ENCODE measurements at regions not wholly inside any gene's neighbourhood (a gene's known extent, or its start where the extent isn't known, plus 50 kb on each side); places are given as distances from the start of the nearest gene placed in this dataset.

DNA sequence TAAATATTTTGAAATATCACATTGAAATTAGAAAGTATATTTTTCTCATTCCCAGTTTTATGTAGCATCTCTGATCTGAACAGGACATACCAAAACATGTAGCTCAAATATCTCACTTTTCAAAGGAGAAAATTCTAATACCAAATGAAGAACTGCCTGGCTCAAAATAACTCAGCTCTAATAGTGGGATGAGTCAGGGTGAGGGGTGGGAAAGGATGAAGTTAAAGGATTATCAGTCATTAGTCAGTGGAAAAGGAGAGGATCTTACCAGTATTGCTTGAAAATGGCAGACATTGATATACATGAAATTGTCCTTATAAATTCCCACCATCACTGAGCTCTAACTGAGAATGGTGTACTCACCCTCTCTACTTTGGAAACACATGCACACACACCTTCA, 803.2 kb downstream of the RAPGEF2 start:
- TF ChIP-seq, protein P1, sequence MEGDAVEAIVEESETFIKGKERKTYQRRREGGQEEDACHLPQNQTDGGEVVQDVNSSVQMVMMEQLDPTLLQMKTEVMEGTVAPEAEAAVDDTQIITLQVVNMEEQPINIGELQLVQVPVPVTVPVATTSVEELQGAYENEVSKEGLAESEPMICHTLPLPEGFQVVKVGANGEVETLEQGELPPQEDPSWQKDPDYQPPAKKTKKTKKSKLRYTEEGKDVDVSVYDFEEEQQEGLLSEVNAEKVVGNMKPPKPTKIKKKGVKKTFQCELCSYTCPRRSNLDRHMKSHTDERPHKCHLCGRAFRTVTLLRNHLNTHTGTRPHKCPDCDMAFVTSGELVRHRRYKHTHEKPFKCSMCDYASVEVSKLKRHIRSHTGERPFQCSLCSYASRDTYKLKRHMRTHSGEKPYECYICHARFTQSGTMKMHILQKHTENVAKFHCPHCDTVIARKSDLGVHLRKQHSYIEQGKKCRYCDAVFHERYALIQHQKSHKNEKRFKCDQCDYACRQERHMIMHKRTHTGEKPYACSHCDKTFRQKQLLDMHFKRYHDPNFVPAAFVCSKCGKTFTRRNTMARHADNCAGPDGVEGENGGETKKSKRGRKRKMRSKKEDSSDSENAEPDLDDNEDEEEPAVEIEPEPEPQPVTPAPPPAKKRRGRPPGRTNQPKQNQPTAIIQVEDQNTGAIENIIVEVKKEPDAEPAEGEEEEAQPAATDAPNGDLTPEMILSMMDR (IDR thresholded peaks at IDR 0.05; ENCODE audit: low read length), result no peak
- TF ChIP-seq EZH2 (optimal IDR thresholded peaks at IDR 0.05; ENCODE audit: low read depth, low read length), result no peak

Measured in MM.1S (cell line).